ENCODE measurements at regions not wholly inside any gene's neighbourhood (a gene's known extent, or its start where the extent isn't known, plus 50 kb on each side); places are given as distances from the start of the nearest gene placed in this dataset.

GRCh38 chr4:3675251-3676115, 90.7 kb upstream of the ADRA2C start:
- Histone ChIP-seq H3K36me3 (no peaks in the 10 kb centered on the region), H3K27me3 (no peaks in the 10 kb centered on the region), H3K27ac (no peak overlapping the region), H3K9me3 (no peaks in the 10 kb centered on the region), H3K4me1 (no peaks in the 10 kb centered on the region), H3K4me3 (no peak overlapping the region)
- no peak for DNase-seq (ENCODE audit: extremely low spot score in 2 of 2)
- TF ChIP-seq POLR2AphosphoS5 (IDR thresholded peaks at IDR 0.05; ENCODE audit: insufficient read depth in 1 of 2, low read depth in 1 of 2) (no peak), CTCF (IDR thresholded peaks at IDR 0.05) (no peak), POLR2A (IDR thresholded peaks at IDR 0.05) (no peak)
- intact Hi-C loops (cut with DNase I), result no loop called here

GRCh38 chr4:3674479-3674851, 91.7 kb upstream of the ADRA2C start:
- DNase-seq (ENCODE audit: extremely low spot score in 2 of 2), result no peak
- TF ChIP-seq CTCF (IDR thresholded peaks at IDR 0.05) (no peak), POLR2A (IDR thresholded peaks at IDR 0.05) (no peak), POLR2AphosphoS5 (IDR thresholded peaks at IDR 0.05; ENCODE audit: insufficient read depth in 1 of 2, low read depth in 1 of 2) (no peak)
- no peaks in the 10 kb centered on the region for H3K9me3 ChIP-seq
- H3K4me1 ChIP-seq, result no peaks in the 10 kb centered on the region
- no peak overlapping the region for H3K4me3 ChIP-seq
- no peaks in the 10 kb centered on the region for H3K36me3 ChIP-seq
- no peak overlapping the region for H3K27ac ChIP-seq
- H3K27me3 ChIP-seq, result no peaks in the 10 kb centered on the region
- intact Hi-C loops (cut with DNase I), result no loop called here

GRCh38 chr4:3673716-3674478, 92.3 kb upstream of the ADRA2C start:
- no peak for DNase-seq (ENCODE audit: extremely low spot score in 2 of 2)
- Histone ChIP-seq H3K4me3 (no peak overlapping the region), H3K27me3 (no peaks in the 10 kb centered on the region), H3K9me3 (no peaks in the 10 kb centered on the region), H3K4me1 (no peaks in the 10 kb centered on the region), H3K36me3 (no peaks in the 10 kb centered on the region), H3K27ac (no peak overlapping the region)
- intact Hi-C loops (cut with DNase I), result no loop called here
- TF ChIP-seq CTCF (IDR thresholded peaks at IDR 0.05) (no peak), POLR2A (IDR thresholded peaks at IDR 0.05) (no peak), POLR2AphosphoS5 (IDR thresholded peaks at IDR 0.05; ENCODE audit: insufficient read depth in 1 of 2, low read depth in 1 of 2) (no peak)

GRCh38 chr4:3673176-3673575, 93.0 kb upstream of the ADRA2C start:
- Histone ChIP-seq H3K27ac (no peak overlapping the region), H3K27me3 (no peaks in the 10 kb centered on the region), H3K36me3 (no peaks in the 10 kb centered on the region), H3K9me3 (no peaks in the 10 kb centered on the region), H3K4me3 (no peak overlapping the region), H3K4me1 (no peaks in the 10 kb centered on the region)
- no peak for DNase-seq (ENCODE audit: extremely low spot score in 2 of 2)
- intact Hi-C loops (cut with DNase I), result no loop called here
- TF ChIP-seq CTCF (IDR thresholded peaks at IDR 0.05) (no peak), POLR2AphosphoS5 (IDR thresholded peaks at IDR 0.05; ENCODE audit: insufficient read depth in 1 of 2, low read depth in 1 of 2) (no peak), POLR2A (IDR thresholded peaks at IDR 0.05) (no peak)

GRCh38 chr4:3672465-3672831, 93.7 kb upstream of the ADRA2C start:
- Histone ChIP-seq H3K36me3 (no peaks in the 10 kb centered on the region), H3K9me3 (no peaks in the 10 kb centered on the region), H3K27me3 (no peaks in the 10 kb centered on the region), H3K4me3 (no peak overlapping the region), H3K4me1 (no peaks in the 10 kb centered on the region), H3K27ac (no peak overlapping the region)
- intact Hi-C loops (cut with DNase I), result no loop called here
- TF ChIP-seq POLR2A (IDR thresholded peaks at IDR 0.05) (no peak), CTCF (IDR thresholded peaks at IDR 0.05) (no peak), POLR2AphosphoS5 (IDR thresholded peaks at IDR 0.05; ENCODE audit: insufficient read depth in 1 of 2, low read depth in 1 of 2) (no peak)
- no peak for DNase-seq (ENCODE audit: extremely low spot score in 2 of 2)
